ENCODE measurements at regions not wholly inside any gene's neighbourhood (a gene's known extent, or its start where the extent isn't known, plus 50 kb on each side); places are given as distances from the start of the nearest gene placed in this dataset.

- no peaks in the 10 kb centered on the region for H3K79me2 ChIP-seq (ENCODE audit: insufficient read depth, low read depth, low read length)
- BruUV-seq (replicated peaks): no TSS peak
- TF ChIP-seq CTCF (conservative IDR thresholded peaks at IDR 0.05; ENCODE audit: low read length) (no peak), EZH2phosphoT487 (IDR thresholded peaks at IDR 0.05; ENCODE audit: borderline replicate concordance, low read depth, low read length) (no peak)
- no peaks in the 10 kb centered on the region for H4K20me1 ChIP-seq (ENCODE audit: insufficient read depth, low read length)
- no peaks in the 10 kb centered on the region for H3K36me3 ChIP-seq (ENCODE audit: insufficient read depth, low read length)
- peaks cover 4% of the 10 kb centered on the region; the same call in 1 of the 2 replicates for H3K9me3 ChIP-seq (ENCODE audit: low read length)
- H3K9me2 ChIP-seq (ENCODE audit: insufficient read depth, low read length): no peaks in the 10 kb centered on the region
- H2AFZ ChIP-seq (ENCODE audit: low read length): no peak overlapping the region
- ChIA-PET POLR2A (no interaction called here), CTCF (ENCODE audit: unreplicated experiment) (no interaction called here)
- H3K4me1 ChIP-seq (ENCODE audit: insufficient read depth, low read length, poor library complexity, severe bottlenecking): no peaks in the 10 kb centered on the region
- H3K27ac ChIP-seq (ENCODE audit: low read depth, low read length, poor library complexity, severe bottlenecking): no peak overlapping the region
- intact Hi-C loops (cut with micrococcal nuclease; ENCODE audit: unreplicated experiment): no loop called here
- DNase-seq (ENCODE audit: low spot score): no peak
- H3K4me3 ChIP-seq (ENCODE audit: low read depth, low read length, poor library complexity, severe bottlenecking): no peak overlapping the region
- no peak overlapping the region for H3K4me2 ChIP-seq (ENCODE audit: low read length)
These were observed 2374.2 kb upstream of the RAG2 start for GRCh38 chr11:38972220-38972619.

- no peak overlapping the region for H3K4me3 ChIP-seq (ENCODE audit: low read depth, low read length, poor library complexity, severe bottlenecking)
- H3K79me2 ChIP-seq (ENCODE audit: insufficient read depth, low read depth, low read length): no peaks in the 10 kb centered on the region
- intact Hi-C loops (cut with micrococcal nuclease; ENCODE audit: unreplicated experiment): no loop called here
- H3K9me2 ChIP-seq (ENCODE audit: insufficient read depth, low read length): no peaks in the 10 kb centered on the region
- H3K4me1 ChIP-seq (ENCODE audit: insufficient read depth, low read length, poor library complexity, severe bottlenecking): no peaks in the 10 kb centered on the region
- no peak overlapping the region for H3K27ac ChIP-seq (ENCODE audit: low read depth, low read length, poor library complexity, severe bottlenecking)
- no TSS peak for BruUV-seq (replicated peaks)
- H3K9me3 ChIP-seq (ENCODE audit: low read length): peaks cover 4% of the 10 kb centered on the region; the same call in 1 of the 2 replicates
- TF ChIP-seq EZH2phosphoT487 (IDR thresholded peaks at IDR 0.05; ENCODE audit: borderline replicate concordance, low read depth, low read length) (no peak), CTCF (conservative IDR thresholded peaks at IDR 0.05; ENCODE audit: low read length) (no peak)
- DNase-seq (ENCODE audit: low spot score): no peak
- CTCF ChIA-PET (ENCODE audit: unreplicated experiment): no interaction called here
- no peak overlapping the region for H3K4me2 ChIP-seq (ENCODE audit: low read length)
- H3K36me3 ChIP-seq (ENCODE audit: insufficient read depth, low read length): no peaks in the 10 kb centered on the region
- POLR2A ChIA-PET: no interaction called here
- no peak overlapping the region for H2AFZ ChIP-seq (ENCODE audit: low read length)
- no peaks in the 10 kb centered on the region for H4K20me1 ChIP-seq (ENCODE audit: insufficient read depth, low read length)
These were observed 2373.1 kb upstream of the RAG2 start for GRCh38 chr11:38971141-38971540.

DNA sequence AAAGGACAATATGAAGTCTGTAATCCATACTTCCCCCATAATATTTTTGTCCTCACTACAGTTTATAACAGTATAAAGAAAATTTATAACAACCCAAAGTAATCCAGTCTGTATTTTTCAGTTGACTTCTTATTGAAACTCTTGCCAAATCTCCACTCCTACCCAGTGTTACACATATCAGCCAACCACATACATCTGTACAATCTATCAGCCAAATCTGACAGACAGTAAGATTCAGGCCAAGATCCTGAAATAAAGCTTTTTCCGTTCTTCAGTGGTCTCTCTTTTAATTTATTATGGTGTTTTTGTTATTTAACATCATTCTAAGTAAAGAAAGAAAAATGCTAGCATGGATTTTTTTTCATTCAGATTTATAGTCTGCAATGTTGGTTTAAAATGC lies 2370.9 kb upstream of the RAG2 start:
- H3K27ac ChIP-seq (ENCODE audit: low read depth, low read length, poor library complexity, severe bottlenecking): no peak overlapping the region
- no peaks in the 10 kb centered on the region for H3K79me2 ChIP-seq (ENCODE audit: insufficient read depth, low read depth, low read length)
- H3K4me3 ChIP-seq (ENCODE audit: low read depth, low read length, poor library complexity, severe bottlenecking): no peak overlapping the region
- H3K36me3 ChIP-seq (ENCODE audit: insufficient read depth, low read length): no peaks in the 10 kb centered on the region
- TF ChIP-seq CTCF (conservative IDR thresholded peaks at IDR 0.05; ENCODE audit: low read length): no peak
- no peak overlapping the region for H2AFZ ChIP-seq (ENCODE audit: low read length)
- POLR2A ChIA-PET: no interaction called here
- DNase-seq (ENCODE audit: low spot score): no peak
- no TSS peak for BruUV-seq (replicated peaks)
- H3K9me2 ChIP-seq (ENCODE audit: insufficient read depth, low read length): no peaks in the 10 kb centered on the region
- H3K4me1 ChIP-seq (ENCODE audit: insufficient read depth, low read length, poor library complexity, severe bottlenecking): no peaks in the 10 kb centered on the region
- intact Hi-C loops (cut with micrococcal nuclease; ENCODE audit: unreplicated experiment): no loop called here
- H3K4me2 ChIP-seq (ENCODE audit: low read length): no peak overlapping the region
- CTCF ChIA-PET (ENCODE audit: unreplicated experiment): no interaction called here
- H4K20me1 ChIP-seq (ENCODE audit: insufficient read depth, low read length): no peaks in the 10 kb centered on the region
- no peaks in the 10 kb centered on the region for H3K9me3 ChIP-seq (ENCODE audit: low read length)

Measured in OCI-LY7 (cell line).